Bronchial epithelial cell (primary cell): ENCODE measurements at regions not wholly inside any gene's neighbourhood (a gene's known extent, or its start where the extent isn't known, plus 50 kb on each side); places are given as distances from the start of the nearest gene placed in this dataset.
"Not testable (repeated sequence)": the region's sequence is repeated elsewhere in the genome, so short reads cannot be mapped to it uniquely, and the experiment has no call there.

ENCODE experiments used
- DNase-seq: peaks from one replicate; pipeline ENCODE4 v3.0.0-alpha.2; 2010; ENCODE audit warnings: low read depth
- FAIRE-seq: peaks from 2 replicates; lab custom pipeline; 2011; peaks lifted over from hg19 to GRCh38; lab: Jason Lieb, UNC
- H3K27me3 ChIP-seq: 2 replicates; pipeline ENCODE4 v1.5.1; 2011; ENCODE audit warnings: low read length; ENCODE audit not compliant: control insufficient read depth, insufficient read depth
- H3K36me3 ChIP-seq: 2 replicates; pipeline ENCODE4 v1.5.1; 2011; ENCODE audit warnings: low read length; ENCODE audit not compliant: control insufficient read depth, insufficient read depth
- H3K4me3 ChIP-seq: 2 replicates; pipeline ENCODE4 v1.5.1; 2011; ENCODE audit warnings: mild to moderate bottlenecking, low read depth, low read length, control low read depth
- TF ChIP-seq, protein P1 (sequence below): IDR thresholded peaks from 2 replicates; pipeline ENCODE4 v1.5.1; 2011; ENCODE audit warnings: mild to moderate bottlenecking, moderate library complexity, low read length, control low read depth, inconsistent platforms; ENCODE audit not compliant: insufficient read depth, severe bottlenecking

DNA sequence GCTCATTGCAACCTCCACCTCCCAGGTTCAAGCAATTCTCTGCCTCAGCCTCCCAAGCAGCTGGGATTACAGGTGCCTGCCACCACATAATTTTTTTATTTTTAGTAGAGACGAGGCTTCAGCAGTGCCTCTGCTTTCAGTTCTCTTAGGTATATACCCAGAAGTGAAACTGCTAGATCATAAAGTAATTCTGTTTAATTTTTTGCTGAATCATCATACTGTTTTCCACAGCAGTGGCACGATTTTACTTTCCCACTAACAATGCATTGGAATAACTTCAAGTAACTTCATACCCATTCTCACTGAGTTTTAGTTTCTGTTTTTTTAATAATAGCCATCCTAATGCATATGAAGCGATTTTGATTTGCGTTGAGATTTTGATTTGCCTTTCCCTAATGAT is 148.0 kb upstream of the G2E3 start:
- no peak for DNase-seq
- Histone ChIP-seq H3K36me3 (no peaks in the 10 kb centered on the region), H3K4me3 (no peak overlapping the region), H3K27me3 (no peaks in the 10 kb centered on the region)
- no peak for FAIRE-seq
- TF ChIP-seq, protein P1, sequence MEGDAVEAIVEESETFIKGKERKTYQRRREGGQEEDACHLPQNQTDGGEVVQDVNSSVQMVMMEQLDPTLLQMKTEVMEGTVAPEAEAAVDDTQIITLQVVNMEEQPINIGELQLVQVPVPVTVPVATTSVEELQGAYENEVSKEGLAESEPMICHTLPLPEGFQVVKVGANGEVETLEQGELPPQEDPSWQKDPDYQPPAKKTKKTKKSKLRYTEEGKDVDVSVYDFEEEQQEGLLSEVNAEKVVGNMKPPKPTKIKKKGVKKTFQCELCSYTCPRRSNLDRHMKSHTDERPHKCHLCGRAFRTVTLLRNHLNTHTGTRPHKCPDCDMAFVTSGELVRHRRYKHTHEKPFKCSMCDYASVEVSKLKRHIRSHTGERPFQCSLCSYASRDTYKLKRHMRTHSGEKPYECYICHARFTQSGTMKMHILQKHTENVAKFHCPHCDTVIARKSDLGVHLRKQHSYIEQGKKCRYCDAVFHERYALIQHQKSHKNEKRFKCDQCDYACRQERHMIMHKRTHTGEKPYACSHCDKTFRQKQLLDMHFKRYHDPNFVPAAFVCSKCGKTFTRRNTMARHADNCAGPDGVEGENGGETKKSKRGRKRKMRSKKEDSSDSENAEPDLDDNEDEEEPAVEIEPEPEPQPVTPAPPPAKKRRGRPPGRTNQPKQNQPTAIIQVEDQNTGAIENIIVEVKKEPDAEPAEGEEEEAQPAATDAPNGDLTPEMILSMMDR, result no peak

DNA sequence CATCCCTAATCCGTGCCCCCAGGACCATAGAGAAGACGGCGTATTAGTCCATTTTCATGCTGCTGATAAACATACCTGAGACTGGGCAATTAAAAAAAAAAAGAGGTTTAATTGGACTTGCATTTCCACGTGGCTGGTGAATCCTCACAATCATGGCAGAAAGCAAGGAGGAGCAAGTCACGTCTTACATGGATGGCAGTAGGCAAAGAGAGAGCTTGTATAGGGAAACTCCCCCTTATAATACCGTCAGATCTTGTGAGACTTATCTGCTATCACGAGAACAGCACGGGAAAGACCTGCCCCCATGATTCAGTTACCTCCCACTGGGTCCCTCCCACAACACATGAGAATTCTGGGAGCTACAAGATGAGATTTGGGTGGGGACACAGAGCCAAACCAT is 145.8 kb upstream of the G2E3 start:
- not testable (repeated sequence) for DNase-seq, H3K4me3 ChIP-seq, H3K36me3 ChIP-seq, FAIRE-seq, H3K27me3 ChIP-seq

DNA sequence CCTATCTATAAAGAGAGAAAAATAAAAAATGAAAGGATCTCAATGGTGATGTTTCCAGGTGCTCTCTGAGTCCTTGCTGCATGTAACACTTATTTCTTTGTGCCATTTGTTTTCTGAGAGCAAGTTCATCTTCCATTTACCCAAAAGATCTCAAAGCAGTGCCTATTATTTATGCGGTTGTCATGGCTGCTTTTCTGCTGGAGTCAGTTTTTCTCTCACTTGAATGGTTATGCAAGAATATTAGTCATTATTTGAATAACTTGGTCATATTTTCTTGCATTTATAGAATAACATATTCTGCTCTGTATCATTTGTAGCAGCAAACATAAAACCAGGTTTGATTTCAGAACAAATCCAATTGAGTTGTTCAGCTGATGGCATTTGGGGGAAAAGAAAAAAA is 141.8 kb upstream of the G2E3 start:
- no peak overlapping the region for H3K4me3 ChIP-seq
- TF ChIP-seq, protein P1, result no peak
- FAIRE-seq (no peak), DNase-seq (peak; percentile 74)
- peaks cover 3% of the 10 kb centered on the region for H3K27me3 ChIP-seq
- no peaks in the 10 kb centered on the region for H3K36me3 ChIP-seq

DNA sequence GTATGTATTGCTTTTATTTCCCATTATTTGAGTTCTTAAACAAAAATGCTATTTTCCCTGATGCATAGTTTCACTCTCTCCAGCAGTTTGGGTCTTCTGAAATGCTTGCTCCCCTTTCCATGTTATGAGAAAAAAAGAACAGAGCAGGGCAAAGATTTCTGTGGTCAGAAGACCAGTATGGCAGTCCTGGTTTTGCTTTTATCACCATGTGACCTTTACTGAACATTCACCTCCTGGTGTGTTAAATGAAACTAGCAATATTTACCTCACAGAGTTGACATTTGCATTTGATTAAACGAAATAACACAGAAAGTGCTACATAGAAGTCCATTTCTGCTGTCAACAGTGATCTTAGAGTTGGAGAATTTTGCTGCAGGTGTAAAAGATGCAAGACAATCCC is 141.0 kb upstream of the G2E3 start:
- no peak for DNase-seq
- no peak for FAIRE-seq
- TF ChIP-seq, protein P1, result no peak
- Histone ChIP-seq H3K36me3 (no peaks in the 10 kb centered on the region), H3K27me3 (peaks cover 3% of the 10 kb centered on the region), H3K4me3 (no peak overlapping the region)

DNA sequence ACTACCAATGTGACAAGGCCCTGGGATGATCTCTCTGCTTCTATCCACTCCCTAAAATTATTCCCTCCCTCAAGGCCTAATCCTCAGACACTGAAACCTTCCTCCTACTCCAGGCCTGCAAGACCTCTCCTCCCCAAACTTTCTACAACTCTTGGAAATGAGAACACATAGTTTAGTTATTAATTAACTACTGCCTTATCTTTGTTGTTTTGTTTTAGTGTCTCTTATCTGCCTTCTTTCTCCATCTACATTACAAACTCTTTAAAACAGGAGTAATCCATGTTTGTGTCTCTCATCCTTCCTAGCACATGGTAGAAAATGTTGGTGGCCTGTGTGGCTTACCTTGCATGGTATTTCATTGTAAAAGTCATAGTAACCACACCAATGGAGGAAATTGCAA is 139.9 kb upstream of the G2E3 start:
- DNase-seq (no peak), FAIRE-seq (no peak)
- H3K27me3 ChIP-seq, result peaks cover 3% of the 10 kb centered on the region
- no peak overlapping the region for H3K4me3 ChIP-seq
- TF ChIP-seq, protein P1, result no peak
- H3K36me3 ChIP-seq, result no peaks in the 10 kb centered on the region

DNA sequence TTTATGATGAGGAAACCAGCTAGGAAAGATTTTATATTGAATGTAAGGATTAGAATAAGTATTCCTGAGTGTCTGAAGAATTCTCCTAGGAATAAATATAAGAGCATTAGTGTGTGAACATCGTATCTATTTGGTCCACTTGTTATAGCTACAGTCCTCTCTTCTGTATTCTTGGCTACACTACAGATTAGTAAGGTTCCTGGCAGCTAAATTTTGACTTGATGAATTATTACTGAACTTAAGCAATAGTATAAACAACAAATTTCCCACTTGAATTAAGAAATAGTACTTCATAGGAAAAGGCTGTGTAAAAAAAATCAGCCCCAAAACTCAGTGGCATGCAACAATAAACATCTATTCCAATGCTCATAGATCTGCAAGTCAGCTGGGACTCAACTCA is 138.4 kb upstream of the G2E3 start:
- H3K4me3 ChIP-seq, result no peak overlapping the region
- TF ChIP-seq, protein P1, result no peak
- FAIRE-seq (no peak), DNase-seq (no peak)
- no peaks in the 10 kb centered on the region for H3K36me3 ChIP-seq
- peaks cover 3% of the 10 kb centered on the region for H3K27me3 ChIP-seq
